Tibial nerve (tissue), 4 donors: ENCODE measurements at regions not wholly inside any gene's neighbourhood (a gene's known extent, or its start where the extent isn't known, plus 50 kb on each side); places are given as distances from the start of the nearest gene placed in this dataset.

Experiments used
- DNase-seq, 2 donors: peaks; one replicate each; pipeline ENCODE4 v3.0.0-alpha.2; 2019; ENCODE audit warnings: low spot score in 2 of 2
- H3K27ac ChIP-seq, 4 donors: fragments of 200-600 bp; sonication (generic) in 3 of 4; one replicate each; pipeline ENCODE4 v1.5.1; 2017 to 2019; ENCODE audit warnings: mild to moderate bottlenecking in 1 of 4
- H3K27me3 ChIP-seq, 2 donors: fragments of 200-600 bp; sonication (generic) in 1 of 2; one replicate each; pipeline versions ENCODE4 v1.5.1 to v1.6.0; 2017 to 2019
- H3K36me3 ChIP-seq, 3 donors: fragments of 200-600 bp; sonication (generic); one replicate each; pipeline ENCODE4 v1.5.1; 2018 to 2019
- H3K4me1 ChIP-seq, 4 donors: fragments of 200-600 bp; sonication (generic) in 3 of 4; one replicate each; pipeline ENCODE4 v1.5.1; 2017 to 2019
- H3K4me3 ChIP-seq, 4 donors: fragments of 200-600 bp; sonication (generic) in 3 of 4; one replicate each; pipeline ENCODE4 v1.5.1; 2017 to 2019; ENCODE audit warnings: mild to moderate bottlenecking in 1 of 4, moderate library complexity in 1 of 4
- H3K9me3 ChIP-seq, 4 donors: fragments of 200-600 bp; sonication (generic) in 3 of 4; one replicate each; pipeline ENCODE4 v1.5.1; 2017 to 2019
- EP300 ChIP-seq, 2 donors: sonication (generic); formaldehyde crosslinking; IDR thresholded peaks; one replicate each; pipeline ENCODE4 v1.6.1; 2017; ENCODE audit warnings: antibody characterized with exemption in 2 of 2, mild to moderate bottlenecking in 1 of 2
- POLR2A ChIP-seq, 2 donors: fragments of 450-650 bp; IDR thresholded peaks; one replicate each; pipeline ENCODE4 v1.6.1; 2017; ENCODE audit warnings: antibody characterized with exemption in 2 of 2, mild to moderate bottlenecking in 2 of 2, moderate library complexity in 2 of 2
- WGBS, 2 donors: methylation state at CpG; one replicate each; pipeline ENCODE4 v1.1.5; 2018; 5-methylcytosine and 5-hydroxymethylcytosine counted together
- TF ChIP-seq, protein P1 (sequence below), 5 experiments: fragments of 200-600 bp in 3 of 5; fragments of 450-650 bp in 2 of 5; sonication (generic) in 3 of 5; IDR thresholded peaks; one replicate each; pipeline ENCODE4 v1.5.1; 2016 to 2019; ENCODE audit warnings: antibody characterized with exemption in 5 of 5, mild to moderate bottlenecking in 3 of 5, moderate library complexity in 2 of 5

DNA sequence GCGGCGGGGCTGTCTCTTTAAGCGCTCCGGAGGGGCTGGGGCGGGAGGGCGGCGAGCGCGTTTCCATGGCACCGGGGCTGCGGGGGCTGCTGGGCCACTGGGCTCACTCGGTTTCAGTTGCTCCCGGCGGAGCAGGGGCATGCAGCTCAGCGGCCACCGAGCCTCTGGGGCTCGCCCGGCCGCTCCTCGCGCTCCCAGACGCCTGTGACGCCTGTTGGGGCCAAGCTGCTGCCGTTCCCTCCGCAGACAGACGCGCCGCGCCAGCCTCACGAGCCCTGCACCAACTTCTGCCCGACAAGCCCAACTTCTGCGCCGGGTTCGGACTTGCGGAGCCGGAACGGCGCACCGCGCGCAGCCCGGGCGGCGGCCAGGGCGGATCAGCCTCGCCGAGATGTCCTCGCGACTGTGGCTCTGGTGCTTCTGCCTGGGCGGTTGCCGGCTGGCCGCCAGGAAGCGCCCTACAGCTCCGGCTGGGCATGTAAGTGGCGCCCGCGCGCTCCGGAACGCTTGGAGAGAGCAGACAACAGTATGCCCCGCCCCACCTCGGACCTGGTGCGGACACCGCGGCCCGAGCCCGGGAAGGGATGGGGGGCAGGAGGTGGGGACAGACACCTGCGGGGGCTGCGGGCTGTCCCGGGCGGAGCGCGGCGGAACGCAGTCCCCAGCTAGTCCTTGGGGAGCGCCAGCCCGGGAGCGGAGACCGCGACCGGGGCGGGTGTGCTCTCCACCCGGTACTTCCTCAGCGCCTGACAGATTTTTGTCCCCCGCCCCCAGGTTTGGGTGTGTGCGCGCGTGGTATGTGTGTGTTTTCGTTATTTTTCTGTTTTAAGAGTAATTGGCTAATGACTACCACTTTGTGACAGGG lies 154.1 kb upstream of the GOLIM4 start:
- Histone ChIP-seq H3K9me3 (no peaks in the 10 kb centered on the region), H3K4me1 (peaks cover 0 to 26% (median 17%) of the 10 kb centered on the region in 4 donors), H3K4me3 (peak overlapping the region; percentile 30 to 71 (median 59)), H3K27me3 (peaks cover 0 to 24% of the 10 kb centered on the region in 2 donors), H3K27ac (peak overlapping the region in 1 of 4 donors; percentile 57), H3K36me3 (no peaks in the 10 kb centered on the region)
- 0 to 1% methylated on average over 44 to 87 of the region's 89 CpGs for WGBS, 2 donors
- TF ChIP-seq, protein P1, sequence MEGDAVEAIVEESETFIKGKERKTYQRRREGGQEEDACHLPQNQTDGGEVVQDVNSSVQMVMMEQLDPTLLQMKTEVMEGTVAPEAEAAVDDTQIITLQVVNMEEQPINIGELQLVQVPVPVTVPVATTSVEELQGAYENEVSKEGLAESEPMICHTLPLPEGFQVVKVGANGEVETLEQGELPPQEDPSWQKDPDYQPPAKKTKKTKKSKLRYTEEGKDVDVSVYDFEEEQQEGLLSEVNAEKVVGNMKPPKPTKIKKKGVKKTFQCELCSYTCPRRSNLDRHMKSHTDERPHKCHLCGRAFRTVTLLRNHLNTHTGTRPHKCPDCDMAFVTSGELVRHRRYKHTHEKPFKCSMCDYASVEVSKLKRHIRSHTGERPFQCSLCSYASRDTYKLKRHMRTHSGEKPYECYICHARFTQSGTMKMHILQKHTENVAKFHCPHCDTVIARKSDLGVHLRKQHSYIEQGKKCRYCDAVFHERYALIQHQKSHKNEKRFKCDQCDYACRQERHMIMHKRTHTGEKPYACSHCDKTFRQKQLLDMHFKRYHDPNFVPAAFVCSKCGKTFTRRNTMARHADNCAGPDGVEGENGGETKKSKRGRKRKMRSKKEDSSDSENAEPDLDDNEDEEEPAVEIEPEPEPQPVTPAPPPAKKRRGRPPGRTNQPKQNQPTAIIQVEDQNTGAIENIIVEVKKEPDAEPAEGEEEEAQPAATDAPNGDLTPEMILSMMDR (IDR thresholded peaks at IDR 0.05), result peak in 2 of 5 experiments; percentile 7 to 14
- no peak for TF ChIP-seq POLR2A (IDR thresholded peaks at IDR 0.05)
- DNase-seq, result peak; percentile 15 to 23

DNA sequence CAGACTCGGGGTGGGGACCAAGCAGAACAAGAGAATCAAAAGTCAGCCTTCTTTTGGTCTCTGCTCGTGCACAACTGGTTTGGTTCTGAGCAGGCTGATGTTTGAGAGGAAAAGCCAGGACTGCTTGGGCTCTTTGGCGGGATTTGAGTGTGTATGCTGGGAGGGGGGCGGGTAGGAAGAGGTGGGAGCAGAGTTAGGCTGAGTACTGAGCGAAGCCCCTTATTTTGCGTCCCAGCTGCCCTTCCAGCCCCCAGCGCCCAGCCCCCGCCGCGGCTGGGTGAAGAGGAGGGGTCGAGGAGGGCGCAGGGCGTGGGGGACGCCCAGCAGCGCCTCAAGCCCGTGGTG lies 153.5 kb upstream of the GOLIM4 start:
- peak overlapping the region in 1 of 4 donors; percentile 57 for H3K27ac ChIP-seq
- 0 to 1% methylated on average over 15 to 16 of the region's 16 CpGs for WGBS, 2 donors
- TF ChIP-seq EP300 (IDR thresholded peaks at IDR 0.05) (no peak), POLR2A (IDR thresholded peaks at IDR 0.05) (no peak)
- TF ChIP-seq, protein P1 (IDR thresholded peaks at IDR 0.05), result no peak
- H3K4me1 ChIP-seq, result peaks cover 0 to 26% (median 17%) of the 10 kb centered on the region in 4 donors
- no peaks in the 10 kb centered on the region for H3K9me3 ChIP-seq
- peak overlapping the region; percentile 30 to 71 (median 59) for H3K4me3 ChIP-seq
- DNase-seq, result no peak
- H3K36me3 ChIP-seq, result no peaks in the 10 kb centered on the region
- H3K27me3 ChIP-seq, result peaks cover 0 to 30% of the 10 kb centered on the region in 2 donors

DNA sequence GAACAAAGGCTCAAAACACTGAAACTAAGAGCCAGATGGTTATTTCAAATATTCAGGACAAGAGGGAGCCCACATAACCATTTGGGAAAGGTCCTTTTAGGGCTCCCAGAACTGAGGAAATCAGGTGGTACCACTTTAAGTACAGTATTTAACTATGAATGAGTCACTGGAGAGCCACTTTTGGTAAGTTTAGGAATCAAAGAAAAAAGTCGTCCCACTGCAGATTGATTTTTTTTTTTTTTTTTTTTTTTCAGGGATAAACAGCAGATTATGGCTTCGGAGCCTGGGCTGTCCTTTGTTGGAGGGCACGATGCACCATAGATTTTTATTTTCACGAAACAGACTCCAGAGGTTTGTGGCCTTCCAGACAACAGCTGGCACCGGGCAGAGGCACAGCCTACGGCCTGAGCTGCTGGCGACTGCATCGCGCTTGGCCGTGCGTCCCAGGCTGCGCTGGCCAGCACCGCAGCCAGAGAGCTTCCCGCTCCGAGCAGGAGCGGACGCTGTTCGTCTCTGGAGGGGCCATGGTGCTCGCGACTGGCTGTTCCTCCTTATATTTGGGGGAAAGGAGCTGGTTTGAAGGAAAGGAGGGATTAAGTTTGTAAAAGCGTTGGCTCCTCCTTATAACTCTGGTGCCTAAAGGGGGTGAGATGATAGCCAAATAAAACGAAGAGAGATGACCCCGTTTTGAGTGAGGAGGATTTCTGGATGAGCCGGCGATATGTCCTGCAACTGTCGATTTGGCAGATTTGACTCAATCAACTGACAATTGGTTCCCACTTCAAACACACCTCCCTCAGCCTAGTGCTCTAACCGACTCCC lies 152.9 kb upstream of the GOLIM4 start:
- Histone ChIP-seq H3K4me1 (peaks cover 0 to 26% (median 17%) of the 10 kb centered on the region in 4 donors), H3K9me3 (no peaks in the 10 kb centered on the region), H3K27me3 (peaks cover 0 to 31% of the 10 kb centered on the region in 2 donors), H3K27ac (no peak overlapping the region), H3K36me3 (no peaks in the 10 kb centered on the region), H3K4me3 (peak overlapping the region; percentile 30 to 71 (median 59))
- no peak for DNase-seq
- no peak for TF ChIP-seq POLR2A (IDR thresholded peaks at IDR 0.05)
- TF ChIP-seq, protein P1 (IDR thresholded peaks at IDR 0.05), result no peak
- no peak for TF ChIP-seq EP300 (IDR thresholded peaks at IDR 0.05)
- 1 to 2% methylated on average over 27 of the region's 27 CpGs for WGBS, 2 donors

DNA sequence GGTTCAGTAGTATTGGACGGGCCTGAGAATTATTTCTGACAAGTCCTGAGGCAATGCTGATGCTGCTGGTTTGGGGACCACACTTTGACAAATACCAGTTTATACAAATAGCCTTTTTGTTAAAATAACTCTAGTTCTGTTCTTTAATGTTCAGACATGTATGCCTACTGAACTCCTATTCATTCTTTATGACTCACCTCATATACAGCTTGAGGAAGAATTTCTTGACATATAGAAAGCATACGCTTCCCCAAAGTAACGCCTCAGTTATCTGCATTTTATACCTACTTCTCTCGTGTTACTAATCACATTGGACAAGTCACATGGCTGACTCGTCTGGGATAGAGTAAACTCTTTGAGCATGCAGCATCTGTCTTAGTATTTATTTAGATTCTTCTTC lies 145.4 kb upstream of the GOLIM4 start:
- H3K36me3 ChIP-seq, result no peaks in the 10 kb centered on the region
- H3K27ac ChIP-seq, result no peak overlapping the region
- no peak for DNase-seq
- no peak overlapping the region for H3K4me3 ChIP-seq
- no peak for TF ChIP-seq EP300 (IDR thresholded peaks at IDR 0.05)
- TF ChIP-seq POLR2A (IDR thresholded peaks at IDR 0.05), result no peak
- TF ChIP-seq, protein P1 (IDR thresholded peaks at IDR 0.05), result no peak
- H3K9me3 ChIP-seq, result no peaks in the 10 kb centered on the region
- peaks cover 0 to 12% of the 10 kb centered on the region in 2 donors for H3K27me3 ChIP-seq
- no peaks in the 10 kb centered on the region for H3K4me1 ChIP-seq
- 67 to 78% methylated on average over 5 of the region's 5 CpGs for WGBS, 2 donors

DNA sequence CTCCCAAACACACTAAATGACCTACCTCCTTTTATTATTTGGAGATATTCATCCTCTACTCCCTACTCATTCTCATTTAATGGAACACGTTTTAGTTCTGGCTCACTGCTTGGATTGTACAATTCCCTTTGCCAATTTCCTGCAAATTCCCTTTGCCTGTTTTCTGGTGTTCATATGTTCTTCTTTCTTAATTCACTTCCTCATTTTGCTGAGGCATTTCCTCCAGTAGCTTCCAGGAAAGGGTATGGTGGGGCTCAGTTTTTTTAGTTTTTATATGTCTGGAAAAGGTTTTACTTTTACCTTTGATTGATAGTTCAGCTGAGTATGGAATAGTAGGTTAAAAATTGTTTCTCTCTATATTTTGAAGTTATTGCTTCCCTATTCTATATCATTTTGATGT lies 143.6 kb upstream of the GOLIM4 start:
- Histone ChIP-seq H3K36me3 (no peaks in the 10 kb centered on the region), H3K27ac (no peak overlapping the region), H3K27me3 (peaks cover 0 to 3% of the 10 kb centered on the region in 2 donors), H3K9me3 (no peaks in the 10 kb centered on the region), H3K4me3 (no peak overlapping the region), H3K4me1 (no peaks in the 10 kb centered on the region)
- TF ChIP-seq, protein P1 (IDR thresholded peaks at IDR 0.05), result no peak
- no peak for TF ChIP-seq EP300 (IDR thresholded peaks at IDR 0.05)
- no peak for TF ChIP-seq POLR2A (IDR thresholded peaks at IDR 0.05)
- no peak for DNase-seq
- 25 to 43% methylated on average over 1 of the region's 1 CpG for WGBS, 2 donors
